ENCODE measurements at regions not wholly inside any gene's neighbourhood (a gene's known extent, or its start where the extent isn't known, plus 50 kb on each side); places are given as distances from the start of the nearest gene placed in this dataset.

GRCh38 chr2:193114827-193115226 lies 920.1 kb upstream of the TMEFF2 start:
- TF ChIP-seq, protein P1, sequence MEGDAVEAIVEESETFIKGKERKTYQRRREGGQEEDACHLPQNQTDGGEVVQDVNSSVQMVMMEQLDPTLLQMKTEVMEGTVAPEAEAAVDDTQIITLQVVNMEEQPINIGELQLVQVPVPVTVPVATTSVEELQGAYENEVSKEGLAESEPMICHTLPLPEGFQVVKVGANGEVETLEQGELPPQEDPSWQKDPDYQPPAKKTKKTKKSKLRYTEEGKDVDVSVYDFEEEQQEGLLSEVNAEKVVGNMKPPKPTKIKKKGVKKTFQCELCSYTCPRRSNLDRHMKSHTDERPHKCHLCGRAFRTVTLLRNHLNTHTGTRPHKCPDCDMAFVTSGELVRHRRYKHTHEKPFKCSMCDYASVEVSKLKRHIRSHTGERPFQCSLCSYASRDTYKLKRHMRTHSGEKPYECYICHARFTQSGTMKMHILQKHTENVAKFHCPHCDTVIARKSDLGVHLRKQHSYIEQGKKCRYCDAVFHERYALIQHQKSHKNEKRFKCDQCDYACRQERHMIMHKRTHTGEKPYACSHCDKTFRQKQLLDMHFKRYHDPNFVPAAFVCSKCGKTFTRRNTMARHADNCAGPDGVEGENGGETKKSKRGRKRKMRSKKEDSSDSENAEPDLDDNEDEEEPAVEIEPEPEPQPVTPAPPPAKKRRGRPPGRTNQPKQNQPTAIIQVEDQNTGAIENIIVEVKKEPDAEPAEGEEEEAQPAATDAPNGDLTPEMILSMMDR (IDR thresholded peaks at IDR 0.05; ENCODE audit: insufficient read depth, low read depth, low read length) = no peak
- TF ChIP-seq EZH2 (IDR thresholded peaks at IDR 0.05; ENCODE audit: insufficient read depth, low read length) = no peak
